ENCODE measurements at regions not wholly inside any gene's neighbourhood (a gene's known extent, or its start where the extent isn't known, plus 50 kb on each side); places are given as distances from the start of the nearest gene placed in this dataset.
"Not testable (repeated sequence)": the region's sequence is repeated elsewhere in the genome, so short reads cannot be mapped to it uniquely, and the experiment has no call there.

GRCh38 chr13:107916902-107917301 is 298.4 kb downstream of the LIG4 start:
- 0 out of 2 replicates have a peak, but pooled peaks have one; percentile 42 for TF ChIP-seq ZNF8 (CRISPR knock-in tag; IDR thresholded peaks at IDR 0.05)
- not testable (repeated sequence) for ATAC-seq

GRCh38 chr13:107912745-107913144 is 302.6 kb downstream of the LIG4 start:
- TF ChIP-seq SNAI2 (CRISPR knock-in tag; IDR thresholded peaks at IDR 0.05): no peak
- no peak for TF ChIP-seq ISL1 (CRISPR knock-in tag; IDR thresholded peaks at IDR 0.05)
- no peak for TF ChIP-seq ZC3H10 (CRISPR knock-in tag; IDR thresholded peaks at IDR 0.05)
- TF ChIP-seq TOX (CRISPR knock-in tag; IDR thresholded peaks at IDR 0.05; ENCODE audit: borderline replicate concordance): no peak
- TF ChIP-seq ESRRG (CRISPR knock-in tag; IDR thresholded peaks at IDR 0.05): no peak
- TF ChIP-seq RARB (CRISPR knock-in tag; IDR thresholded peaks at IDR 0.05): no peak
- no peak for TF ChIP-seq ARNTL (CRISPR knock-in tag; IDR thresholded peaks at IDR 0.05; ENCODE audit: borderline replicate concordance, low read depth)
- TF ChIP-seq POU6F1 (CRISPR knock-in tag; IDR thresholded peaks at IDR 0.05; ENCODE audit: borderline replicate concordance, low read depth): no peak
- TF ChIP-seq TCF4 (CRISPR knock-in tag; IDR thresholded peaks at IDR 0.05; ENCODE audit: borderline replicate concordance): no peak
- TF ChIP-seq CSRNP3 (CRISPR knock-in tag; IDR thresholded peaks at IDR 0.05): no peak
- no peak for TF ChIP-seq BACH2 (CRISPR knock-in tag; IDR thresholded peaks at IDR 0.05; ENCODE audit: borderline replicate concordance)
- no peak for TF ChIP-seq TSHZ2 (CRISPR knock-in tag; IDR thresholded peaks at IDR 0.05)
- TF ChIP-seq ZFP30 (CRISPR knock-in tag; IDR thresholded peaks at IDR 0.05): no peak
- no peak for TF ChIP-seq GLIS3 (CRISPR knock-in tag; IDR thresholded peaks at IDR 0.05)
- no peak for TF ChIP-seq ZNF70 (CRISPR knock-in tag; IDR thresholded peaks at IDR 0.05)
- no peak for TF ChIP-seq ZNF8 (CRISPR knock-in tag; IDR thresholded peaks at IDR 0.05)
- TF ChIP-seq ZFP3 (CRISPR knock-in tag; IDR thresholded peaks at IDR 0.05): no peak
- no peak for TF ChIP-seq ZNF565 (CRISPR knock-in tag; conservative IDR thresholded peaks at IDR 0.05; ENCODE audit: low read depth)
- no peak for TF ChIP-seq CSDC2 (CRISPR knock-in tag; IDR thresholded peaks at IDR 0.05)
- no peak for TF ChIP-seq PPARA (CRISPR knock-in tag; IDR thresholded peaks at IDR 0.05; ENCODE audit: borderline replicate concordance)
- ATAC-seq: no peak

- ATAC-seq: no peak
- TF ChIP-seq ESRRG (CRISPR knock-in tag; IDR thresholded peaks at IDR 0.05) (no peak), CREB5 (CRISPR knock-in tag; IDR thresholded peaks at IDR 0.05; ENCODE audit: low read depth) (no peak), PPARA (CRISPR knock-in tag; IDR thresholded peaks at IDR 0.05; ENCODE audit: borderline replicate concordance) (no peak), PATZ1 (CRISPR knock-in tag; IDR thresholded peaks at IDR 0.05; ENCODE audit: borderline replicate concordance) (no peak), TSHZ2 (CRISPR knock-in tag; IDR thresholded peaks at IDR 0.05) (no peak)
Observed at GRCh38 chr13:107907065-107907805, 308.1 kb downstream of the LIG4 start.
